ENCODE measurements at regions not wholly inside any gene's neighbourhood (a gene's known extent, or its start where the extent isn't known, plus 50 kb on each side); places are given as distances from the start of the nearest gene placed in this dataset.

DNA sequence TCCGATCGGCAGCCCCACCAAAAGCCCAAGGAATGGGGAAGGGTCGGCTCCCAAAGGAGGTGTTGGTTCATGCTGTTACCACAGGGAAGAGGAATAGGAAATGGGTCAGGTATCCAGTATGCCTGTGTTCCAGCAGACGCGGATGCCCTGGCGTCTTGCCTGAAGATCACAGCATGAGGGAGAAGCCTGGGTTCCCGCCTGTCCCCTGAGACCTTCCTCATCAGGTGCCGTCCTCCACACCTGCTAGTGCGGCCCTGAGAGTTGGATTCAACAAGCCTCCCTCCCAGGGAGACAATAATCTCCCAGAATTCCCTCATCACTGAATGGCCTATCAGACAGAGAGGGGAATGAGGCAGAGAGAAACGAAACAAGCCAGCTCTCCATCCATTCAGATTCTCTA is 92.2 kb downstream of the SPATA19 start:
- no peak overlapping the region for H2BK120ac ChIP-seq (ENCODE audit: low read depth, low read length)
- no peak overlapping the region for H3K23ac ChIP-seq (ENCODE audit: low read depth, low read length)
- no peaks in the 10 kb centered on the region for H3K27me3 ChIP-seq (ENCODE audit: control insufficient read depth, insufficient read depth, low read length)
- no peaks in the 10 kb centered on the region for H4K20me1 ChIP-seq (ENCODE audit: insufficient read depth, low read length)
- H2BK5ac ChIP-seq (ENCODE audit: low read depth, low read length, poor library complexity, severe bottlenecking), result no peak overlapping the region
- no peak overlapping the region for H4K5ac ChIP-seq (ENCODE audit: low read depth, low read length)
- no peak for TF ChIP-seq BHLHE40 (IDR thresholded peaks at IDR 0.05; ENCODE audit: low read depth, low read length)
- no peak overlapping the region for H3K4me2 ChIP-seq (ENCODE audit: low read depth, low read length)
- ChIA-PET CTCF (no interaction called here), POLR2A (ENCODE audit: unreplicated experiment) (no interaction called here)
- no peak overlapping the region for H3K56ac ChIP-seq (ENCODE audit: extremely low read depth, insufficient read depth, low read length)
- H2AK9ac ChIP-seq (replicated peaks; ENCODE audit: low read depth, low read length, poor library complexity), result no peak overlapping the region
- H3K36me3 ChIP-seq (ENCODE audit: control insufficient read depth, insufficient read depth, low read length), result no peaks in the 10 kb centered on the region
- no peaks in the 10 kb centered on the region for H3K79me1 ChIP-seq (ENCODE audit: low read depth in 1 of 2, low read length in 2 of 2)
- no peak overlapping the region for H2BK20ac ChIP-seq (ENCODE audit: low read depth, low read length)
- H3K18ac ChIP-seq (ENCODE audit: low read depth, low read length), result no peak overlapping the region
- peaks cover 29% of the 10 kb centered on the region for H3K9me3 ChIP-seq (ENCODE audit: control insufficient read depth, insufficient read depth, low read length)
- no peak overlapping the region for H4K8ac ChIP-seq (ENCODE audit: low read depth in 2 of 2, low read length in 2 of 2)
- DNase-seq (no peak), ATAC-seq (ENCODE audit: low read depth) (no peak)
- no peak overlapping the region for H2AK5ac ChIP-seq (ENCODE audit: low read depth, low read length)
- no peak overlapping the region for H2AFZ ChIP-seq (replicated peaks; ENCODE audit: low read length, poor library complexity)
- H3K4me1 ChIP-seq (ENCODE audit: control insufficient read depth, insufficient read depth, low read length), result no peaks in the 10 kb centered on the region
- H2BK15ac ChIP-seq (ENCODE audit: low read depth, low read length), result no peak overlapping the region
- no peak overlapping the region for H3K4ac ChIP-seq (ENCODE audit: low read depth, low read length)
- BruUV-seq (replicated peaks), result no TSS peak
- H3K4me3 ChIP-seq (ENCODE audit: insufficient read depth, low read depth, low read length), result no peak overlapping the region
- intact Hi-C loops (cut with micrococcal nuclease) (no loop called here), dilution Hi-C loops (cut with HindIII; ENCODE audit: low sequenced_read_pairs, unreplicated experiment) (no loop called here), in situ Hi-C loops (cut with MboI; ENCODE audit: low sequenced_read_pairs) (no loop called here)
- H3K27ac ChIP-seq (ENCODE audit: insufficient read depth, low read length), result no peak overlapping the region
- H3K14ac ChIP-seq (replicated peaks; ENCODE audit: low read depth, low read length), result no peak overlapping the region
- H3K9ac ChIP-seq (ENCODE audit: low read depth, low read length), result no peak overlapping the region
- H3K9me1 ChIP-seq (ENCODE audit: insufficient read depth, low read length), result no peaks in the 10 kb centered on the region
- H4K91ac ChIP-seq (ENCODE audit: insufficient read depth, low read depth, low read length), result no peak overlapping the region
- whole genome bisulfite sequencing, 2 experiments (ENCODE audit: extremely low coverage in 2 of 2, insufficient read length in 1 of 2), result 20% methylated on average over 1 of the region's 10 CpGs; no CpG with 5 or more reads in 1 of the 2 experiments
